Adrenal gland (tissue), 5 donors: ENCODE measurements at regions not wholly inside any gene's neighbourhood (a gene's known extent, or its start where the extent isn't known, plus 50 kb on each side); places are given as distances from the start of the nearest gene placed in this dataset.

Source experiments
- CTCF ChIP-seq, 6 experiments: fragments of 450-650 bp in 4 of 6; fragments of 200-600 bp in 2 of 6; sonication (generic) in 1 of 6; IDR thresholded peaks; 1 replicate in 5 of 6; 2 replicates in 1 of 6; pipeline versions ENCODE4 v1.5.1 to v1.8.0; 2016 to 2021; ENCODE audit warnings: antibody characterized with exemption in 6 of 6, mild to moderate bottlenecking in 2 of 6, moderate library complexity in 1 of 6
- POLR2A ChIP-seq, 2 donors: fragments of 450-650 bp; IDR thresholded peaks; one replicate each; pipeline ENCODE4 v1.6.1; 2017; ENCODE audit warnings: antibody characterized with exemption in 2 of 2, mild to moderate bottlenecking in 2 of 2, moderate library complexity in 1 of 2
- donor health status: DM: no; HTN: no; CAD: no.

GRCh38 chr2:129870685-129871241 lies 108.7 kb upstream of the RAB6C start:
- no peak for TF ChIP-seq CTCF (IDR thresholded peaks at IDR 0.05)
- TF ChIP-seq POLR2A (IDR thresholded peaks at IDR 0.05), result no peak
